ENCODE measurements at regions not wholly inside any gene's neighbourhood (a gene's known extent, or its start where the extent isn't known, plus 50 kb on each side); places are given as distances from the start of the nearest gene placed in this dataset.

DNA sequence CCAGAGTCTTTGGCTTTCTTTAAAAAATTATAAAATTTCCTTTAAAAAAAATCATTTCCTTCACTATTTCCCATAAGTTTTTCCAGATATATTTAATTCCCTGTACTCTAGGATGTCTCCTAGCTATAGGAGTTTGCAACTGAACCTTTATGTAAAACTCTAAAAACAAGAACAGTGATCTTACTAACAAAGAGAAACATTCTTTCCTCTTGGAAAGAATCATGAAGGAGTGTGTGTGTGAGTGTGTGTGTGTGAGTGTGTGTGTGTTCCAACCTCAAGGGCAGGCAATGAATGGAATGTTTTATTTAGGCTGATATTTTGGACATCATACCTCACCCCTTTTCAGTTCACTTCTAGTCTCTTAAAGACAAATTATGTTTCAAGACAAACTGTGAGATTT, 309.2 kb downstream of the CEMIP2 start:
- Histone ChIP-seq H3K9me3 (no peaks in the 10 kb centered on the region), H3K36me3 (no peaks in the 10 kb centered on the region), H3K27me3 (no peaks in the 10 kb centered on the region), H3K27ac (no peak overlapping the region), H3K4me1 (no peaks in the 10 kb centered on the region), H3K4me3 (no peak overlapping the region)
- TF ChIP-seq, protein P1, sequence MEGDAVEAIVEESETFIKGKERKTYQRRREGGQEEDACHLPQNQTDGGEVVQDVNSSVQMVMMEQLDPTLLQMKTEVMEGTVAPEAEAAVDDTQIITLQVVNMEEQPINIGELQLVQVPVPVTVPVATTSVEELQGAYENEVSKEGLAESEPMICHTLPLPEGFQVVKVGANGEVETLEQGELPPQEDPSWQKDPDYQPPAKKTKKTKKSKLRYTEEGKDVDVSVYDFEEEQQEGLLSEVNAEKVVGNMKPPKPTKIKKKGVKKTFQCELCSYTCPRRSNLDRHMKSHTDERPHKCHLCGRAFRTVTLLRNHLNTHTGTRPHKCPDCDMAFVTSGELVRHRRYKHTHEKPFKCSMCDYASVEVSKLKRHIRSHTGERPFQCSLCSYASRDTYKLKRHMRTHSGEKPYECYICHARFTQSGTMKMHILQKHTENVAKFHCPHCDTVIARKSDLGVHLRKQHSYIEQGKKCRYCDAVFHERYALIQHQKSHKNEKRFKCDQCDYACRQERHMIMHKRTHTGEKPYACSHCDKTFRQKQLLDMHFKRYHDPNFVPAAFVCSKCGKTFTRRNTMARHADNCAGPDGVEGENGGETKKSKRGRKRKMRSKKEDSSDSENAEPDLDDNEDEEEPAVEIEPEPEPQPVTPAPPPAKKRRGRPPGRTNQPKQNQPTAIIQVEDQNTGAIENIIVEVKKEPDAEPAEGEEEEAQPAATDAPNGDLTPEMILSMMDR (IDR thresholded peaks at IDR 0.05) = no peak
- intact Hi-C loops (cut with DNase I) = no loop called here
- ATAC-seq (no peak), FAIRE-seq (no peak), DNase-seq (no peak)

DNA sequence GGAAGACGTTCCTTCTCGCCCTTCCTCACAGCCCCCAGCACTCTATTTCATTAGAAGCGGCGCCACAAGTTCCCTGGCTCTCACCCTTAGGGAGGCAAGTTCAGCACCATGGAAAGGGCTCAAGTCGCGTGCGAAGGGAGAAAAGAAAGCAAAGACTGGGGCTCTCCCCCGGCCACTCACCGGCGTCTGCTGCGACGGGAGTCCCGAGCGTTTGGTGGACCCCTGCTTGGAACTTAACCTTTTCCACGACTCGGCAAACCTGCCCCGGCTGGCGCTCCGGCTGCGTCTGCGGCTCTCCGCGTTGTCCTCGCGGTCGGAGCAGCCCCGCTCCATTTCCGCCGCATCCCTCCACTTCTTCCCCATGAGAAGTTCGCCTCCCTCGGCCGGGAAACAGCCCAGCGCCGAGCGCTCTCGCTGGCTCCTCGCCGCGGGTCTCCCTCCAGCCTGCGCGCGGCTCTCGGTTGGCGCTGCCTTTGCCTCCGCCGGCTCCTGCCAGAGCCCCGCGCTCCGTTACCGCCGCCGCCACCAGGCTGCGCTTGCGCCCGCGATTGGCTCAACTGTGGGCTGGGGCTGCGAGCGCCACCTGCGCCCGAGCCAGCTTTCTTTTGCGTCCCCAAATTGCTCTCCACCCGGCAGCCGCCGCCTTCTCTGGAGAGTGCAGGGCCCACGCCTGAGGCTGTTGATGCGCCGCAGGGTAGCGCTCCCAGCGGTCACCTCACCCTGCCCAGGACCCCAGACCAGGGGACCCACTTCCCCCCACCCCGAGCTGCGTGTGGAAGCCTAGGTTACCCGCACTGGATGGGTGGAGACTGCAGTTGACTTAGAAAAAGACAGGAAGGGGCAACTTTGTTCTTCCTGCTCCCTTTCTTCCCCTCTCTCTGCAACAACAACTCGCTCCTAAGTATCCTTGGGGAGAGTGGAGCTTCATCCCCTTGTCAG, 321.6 kb downstream of the CEMIP2 start:
- WGBS, 2 donors = 1 to 2% methylated on average over 71 to 73 of the region's 73 CpGs
- no peak for FAIRE-seq
- H3K9me3 ChIP-seq = no peaks in the 10 kb centered on the region
- peaks cover 0 to 4% (median 0%) of the 10 kb centered on the region in 3 donors for H3K4me1 ChIP-seq
- TF ChIP-seq, protein P1 (IDR thresholded peaks at IDR 0.05) = no peak
- no peak overlapping the region for H3K27ac ChIP-seq
- ATAC-seq = peak; percentile 68 to 96 (median 89)
- peaks cover 0 to 33% (median 4%) of the 10 kb centered on the region in 4 donors for H3K27me3 ChIP-seq
- intact Hi-C loops (cut with DNase I) = no loop called here
- DNase-seq = peak; percentile 8 to 75 (median 34)
- H3K4me3 ChIP-seq = peak overlapping the region in 2 of 4 donors; percentile 28 to 44
- no peaks in the 10 kb centered on the region for H3K36me3 ChIP-seq

DNA sequence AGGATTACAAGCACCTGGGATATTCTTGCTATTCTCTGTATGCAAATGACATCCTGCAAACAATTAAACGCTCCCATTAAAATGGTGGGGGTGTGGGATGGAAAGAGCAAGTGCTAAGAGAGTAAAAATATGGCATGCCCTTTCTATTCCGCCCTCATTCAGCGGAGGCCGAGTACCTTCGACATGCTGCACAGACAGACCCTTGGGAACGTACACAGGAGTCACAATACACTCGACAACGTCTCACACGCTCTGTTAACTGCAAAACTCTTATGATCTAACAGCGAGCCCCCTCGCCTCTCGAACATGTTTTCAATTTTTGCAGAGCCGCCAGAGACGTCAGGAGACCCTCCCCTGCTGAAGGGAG, 322.2 kb downstream of the CEMIP2 start:
- H3K4me3 ChIP-seq = peak overlapping the region in 1 of 4 donors; percentile 44
- ATAC-seq = peak in 2 of 4 donors; percentile 30 to 31
- intact Hi-C loops (cut with DNase I) = no loop called here

GRCh38 chr9:71442937-71443336, 321.5 kb upstream of the TRPM3 start:
- no peak overlapping the region for H3K4me3 ChIP-seq
- no peak overlapping the region for H3K27ac ChIP-seq
- no peak for FAIRE-seq
- DNase-seq = no peak
- no peaks in the 10 kb centered on the region for H3K9me3 ChIP-seq
- H3K36me3 ChIP-seq = no peaks in the 10 kb centered on the region
- ATAC-seq = no peak
- intact Hi-C loops (cut with DNase I) = no loop called here
- TF ChIP-seq, protein P1 (IDR thresholded peaks at IDR 0.05) = no peak
- H3K4me1 ChIP-seq = peaks cover 0 to 4% (median 0%) of the 10 kb centered on the region in 3 donors
- 72 to 81% methylated on average over 3 of the region's 3 CpGs for WGBS, 2 donors
- peaks cover 0 to 32% (median 4%) of the 10 kb centered on the region in 4 donors for H3K27me3 ChIP-seq

More for the DNA sequence above, 322.2 kb downstream of the CEMIP2 start:
- 25 to 35% methylated on average over 14 of the region's 14 CpGs for WGBS, 2 donors
- DNase-seq (no peak), FAIRE-seq (no peak)
- peaks cover 0 to 4% (median 0%) of the 10 kb centered on the region in 3 donors for H3K4me1 ChIP-seq
- no peaks in the 10 kb centered on the region for H3K36me3 ChIP-seq
- H3K9me3 ChIP-seq = no peaks in the 10 kb centered on the region
- H3K27ac ChIP-seq = no peak overlapping the region
- TF ChIP-seq, protein P1 (IDR thresholded peaks at IDR 0.05) = no peak
- peaks cover 0 to 33% (median 4%) of the 10 kb centered on the region in 4 donors for H3K27me3 ChIP-seq

DNA sequence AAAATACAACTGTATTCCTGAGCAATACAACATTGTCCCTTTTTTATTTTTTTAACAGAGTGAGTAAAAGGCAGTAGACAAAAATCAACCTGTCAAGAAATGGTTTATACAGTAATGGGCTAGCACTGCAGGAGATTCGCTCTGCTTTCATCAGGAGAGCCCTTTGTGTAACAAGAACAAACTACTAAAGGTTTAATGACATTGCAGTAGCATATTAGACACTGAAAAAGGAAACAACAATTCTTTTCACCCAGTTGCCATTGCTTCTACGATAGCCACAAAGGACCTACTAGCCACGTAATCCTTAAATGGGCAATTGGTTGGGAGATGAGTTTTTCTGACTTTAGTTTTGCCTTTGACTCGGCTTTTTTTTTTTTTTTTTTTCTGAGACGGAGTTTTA, 319.8 kb upstream of the TRPM3 start:
- 66 to 74% methylated on average over 5 of the region's 5 CpGs for WGBS, 2 donors
- ATAC-seq = no peak
- no peak for DNase-seq
- Histone ChIP-seq H3K4me1 (no peaks in the 10 kb centered on the region), H3K27ac (no peak overlapping the region), H3K27me3 (peaks cover 0 to 26% (median 3%) of the 10 kb centered on the region in 4 donors), H3K9me3 (no peaks in the 10 kb centered on the region), H3K36me3 (no peaks in the 10 kb centered on the region), H3K4me3 (no peak overlapping the region)
- intact Hi-C loops (cut with DNase I) = no loop called here
- FAIRE-seq = no peak
- TF ChIP-seq, protein P1 (IDR thresholded peaks at IDR 0.05) = no peak

Measured in pancreas (tissue), 10 donors.